NB4 (cell line): ENCODE measurements at regions not wholly inside any gene's neighbourhood (a gene's known extent, or its start where the extent isn't known, plus 50 kb on each side); places are given as distances from the start of the nearest gene placed in this dataset.

Experiments used
- MAX ChIP-seq: IDR thresholded peaks from 2 replicates; pipeline ENCODE4 v1.6.1; 2011; ENCODE audit warnings: low read depth, low read length
- MYC ChIP-seq: IDR thresholded peaks from 2 replicates; pipeline ENCODE4 v1.6.1; 2011; ENCODE audit warnings: low read depth, low read length
- POLR2A ChIP-seq: IDR thresholded peaks from 2 replicates; pipeline ENCODE4 v1.6.1; 2011; ENCODE audit warnings: mild to moderate bottlenecking; ENCODE audit not compliant: insufficient read length; ENCODE audit errors: extremely low read depth
- TF ChIP-seq, protein P1 (sequence below): IDR thresholded peaks from one replicate; pipeline ENCODE4 v1.5.1; 2012; ENCODE audit warnings: low read depth, low read length

- TF ChIP-seq MYC: no peak
- TF ChIP-seq, protein P1, sequence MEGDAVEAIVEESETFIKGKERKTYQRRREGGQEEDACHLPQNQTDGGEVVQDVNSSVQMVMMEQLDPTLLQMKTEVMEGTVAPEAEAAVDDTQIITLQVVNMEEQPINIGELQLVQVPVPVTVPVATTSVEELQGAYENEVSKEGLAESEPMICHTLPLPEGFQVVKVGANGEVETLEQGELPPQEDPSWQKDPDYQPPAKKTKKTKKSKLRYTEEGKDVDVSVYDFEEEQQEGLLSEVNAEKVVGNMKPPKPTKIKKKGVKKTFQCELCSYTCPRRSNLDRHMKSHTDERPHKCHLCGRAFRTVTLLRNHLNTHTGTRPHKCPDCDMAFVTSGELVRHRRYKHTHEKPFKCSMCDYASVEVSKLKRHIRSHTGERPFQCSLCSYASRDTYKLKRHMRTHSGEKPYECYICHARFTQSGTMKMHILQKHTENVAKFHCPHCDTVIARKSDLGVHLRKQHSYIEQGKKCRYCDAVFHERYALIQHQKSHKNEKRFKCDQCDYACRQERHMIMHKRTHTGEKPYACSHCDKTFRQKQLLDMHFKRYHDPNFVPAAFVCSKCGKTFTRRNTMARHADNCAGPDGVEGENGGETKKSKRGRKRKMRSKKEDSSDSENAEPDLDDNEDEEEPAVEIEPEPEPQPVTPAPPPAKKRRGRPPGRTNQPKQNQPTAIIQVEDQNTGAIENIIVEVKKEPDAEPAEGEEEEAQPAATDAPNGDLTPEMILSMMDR: no peak
- no peak for TF ChIP-seq POLR2A
- no peak for TF ChIP-seq MAX
These were observed 283.0 kb downstream of the HTR1B start for GRCh38 chr6:77180326-77180725.
